Smooth muscle cell (in vitro differentiated cells): ENCODE measurements at regions not wholly inside any gene's neighbourhood (a gene's known extent, or its start where the extent isn't known, plus 50 kb on each side); places are given as distances from the start of the nearest gene placed in this dataset.

ENCODE experiments used
- DNase-seq: peaks from one replicate; lab custom pipeline; 2025; ENCODE audit not compliant: unreplicated experiment; lab: John Stamatoyannopoulos, UW
- H2AFZ ChIP-seq: fragments of 200-600 bp; sonication (generic); 2 replicates; pipeline ENCODE4 v1.6.0; 2016; ENCODE audit warnings: antibody characterized with exemption, low read depth, mild to moderate bottlenecking
- H3F3A ChIP-seq: fragments of 200-600 bp; sonication (generic); 2 replicates; pipeline ENCODE4 v1.6.0; 2017; ENCODE audit warnings: antibody characterized with exemption, low read depth
- H3K27ac ChIP-seq: fragments of 200-600 bp; sonication (generic); 2 replicates; pipeline ENCODE4 v1.5.1; 2016; ENCODE audit warnings: low read depth, mild to moderate bottlenecking
- H3K27me3 ChIP-seq: fragments of 200-600 bp; sonication (generic); 2 replicates; pipeline ENCODE4 v1.6.1; 2016; ENCODE audit warnings: low read depth, mild to moderate bottlenecking
- H3K36me3 ChIP-seq: fragments of 200-600 bp; sonication (generic); 2 replicates; pipeline ENCODE4 v1.5.1; 2016; ENCODE audit warnings: low read depth
- H3K4me1 ChIP-seq: fragments of 200-600 bp; sonication (generic); 2 replicates; pipeline ENCODE4 v1.5.1; 2016; ENCODE audit warnings: low read depth
- H3K4me2 ChIP-seq: fragments of 200-600 bp; sonication (generic); 2 replicates; pipeline ENCODE4 v1.6.0; 2016; ENCODE audit warnings: mild to moderate bottlenecking
- H3K4me3 ChIP-seq: fragments of 200-600 bp; sonication (generic); 2 replicates; pipeline ENCODE4 v1.5.1; 2016; ENCODE audit warnings: mild to moderate bottlenecking
- H3K79me2 ChIP-seq: fragments of 200-600 bp; sonication (generic); 2 replicates; pipeline ENCODE4 v1.6.0; 2016; ENCODE audit warnings: low read depth, mild to moderate bottlenecking
- H3K9ac ChIP-seq: fragments of 200-600 bp; sonication (generic); 2 replicates; pipeline ENCODE4 v1.6.0; 2016; ENCODE audit warnings: low read depth
- H3K9me3 ChIP-seq: fragments of 200-600 bp; sonication (generic); replicated peaks from 2 replicates; pipeline ENCODE4 v1.5.1; 2016; ENCODE audit warnings: low read depth
- H4K20me1 ChIP-seq: fragments of 200-600 bp; sonication (generic); 2 replicates; pipeline ENCODE4 v1.6.0; 2016; ENCODE audit warnings: low read depth
- WGBS: methylation state at CpG from one replicate; pipeline ENCODE4 v1.1.7; 2016; ENCODE audit warnings: low lambda C conversion rate; 5-methylcytosine and 5-hydroxymethylcytosine counted together
- TF ChIP-seq, protein P1 (sequence below): fragments of 200-600 bp; sonication (generic); IDR thresholded peaks from 2 replicates; pipeline ENCODE4 v1.5.1; 2017; ENCODE audit warnings: borderline replicate concordance, mild to moderate bottlenecking, antibody characterized with exemption; ENCODE audit not compliant: insufficient read depth, poor library complexity, severe bottlenecking

DNA sequence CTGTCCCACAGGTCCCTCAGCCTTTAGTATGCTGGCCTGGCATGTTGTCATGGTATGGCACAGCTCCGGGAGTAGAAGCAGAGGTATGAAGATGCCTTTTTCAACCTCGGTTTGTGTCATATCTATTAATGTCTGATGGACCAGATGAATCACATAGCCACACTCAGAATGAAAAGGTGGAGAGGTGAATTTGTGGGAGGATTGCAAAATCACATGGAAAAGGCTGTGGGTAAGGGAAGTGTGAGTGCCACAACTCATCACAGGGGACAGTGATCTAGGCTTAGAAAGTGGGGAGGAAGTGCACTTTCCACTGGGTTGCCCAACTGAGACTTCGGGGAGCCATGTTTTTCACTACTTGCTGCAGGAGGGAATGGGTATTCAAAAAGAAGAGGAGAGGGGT is 190.7 kb downstream of the WDR11 start:
- Histone ChIP-seq H3F3A (no peaks in the 10 kb centered on the region), H3K27me3 (no peaks in the 10 kb centered on the region), H4K20me1 (no peaks in the 10 kb centered on the region), H3K4me1 (no peaks in the 10 kb centered on the region), H3K4me2 (no peak overlapping the region), H3K9ac (no peak overlapping the region), H3K36me3 (no peaks in the 10 kb centered on the region), H3K79me2 (no peaks in the 10 kb centered on the region), H3K9me3 (no peaks in the 10 kb centered on the region), H3K4me3 (no peak overlapping the region), H3K27ac (no peak overlapping the region), H2AFZ (no peak overlapping the region)
- TF ChIP-seq, protein P1, sequence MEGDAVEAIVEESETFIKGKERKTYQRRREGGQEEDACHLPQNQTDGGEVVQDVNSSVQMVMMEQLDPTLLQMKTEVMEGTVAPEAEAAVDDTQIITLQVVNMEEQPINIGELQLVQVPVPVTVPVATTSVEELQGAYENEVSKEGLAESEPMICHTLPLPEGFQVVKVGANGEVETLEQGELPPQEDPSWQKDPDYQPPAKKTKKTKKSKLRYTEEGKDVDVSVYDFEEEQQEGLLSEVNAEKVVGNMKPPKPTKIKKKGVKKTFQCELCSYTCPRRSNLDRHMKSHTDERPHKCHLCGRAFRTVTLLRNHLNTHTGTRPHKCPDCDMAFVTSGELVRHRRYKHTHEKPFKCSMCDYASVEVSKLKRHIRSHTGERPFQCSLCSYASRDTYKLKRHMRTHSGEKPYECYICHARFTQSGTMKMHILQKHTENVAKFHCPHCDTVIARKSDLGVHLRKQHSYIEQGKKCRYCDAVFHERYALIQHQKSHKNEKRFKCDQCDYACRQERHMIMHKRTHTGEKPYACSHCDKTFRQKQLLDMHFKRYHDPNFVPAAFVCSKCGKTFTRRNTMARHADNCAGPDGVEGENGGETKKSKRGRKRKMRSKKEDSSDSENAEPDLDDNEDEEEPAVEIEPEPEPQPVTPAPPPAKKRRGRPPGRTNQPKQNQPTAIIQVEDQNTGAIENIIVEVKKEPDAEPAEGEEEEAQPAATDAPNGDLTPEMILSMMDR: no peak
- WGBS: 76% methylated on average over 3 of the region's 3 CpGs
- no peak for DNase-seq

DNA sequence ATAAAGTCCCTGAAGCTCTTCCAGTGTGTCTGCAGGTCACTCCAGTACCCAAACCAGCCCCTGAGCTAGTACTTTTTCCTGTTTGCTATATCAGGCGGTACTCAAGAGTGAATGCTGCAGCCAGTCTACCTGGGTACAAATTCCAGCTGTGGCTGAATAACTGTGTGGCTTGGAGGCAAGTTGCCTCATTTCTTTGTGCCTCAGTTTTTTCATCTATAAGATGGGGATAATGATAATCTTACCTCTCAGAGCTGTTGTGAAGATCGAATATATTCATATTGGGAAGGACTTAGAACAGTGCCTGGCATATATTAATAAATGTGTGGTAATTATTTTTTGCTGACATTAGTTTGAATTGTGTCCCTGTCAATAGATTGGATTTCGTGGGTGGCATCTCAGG is 191.2 kb downstream of the WDR11 start:
- WGBS: 97% methylated on average over 3 of the region's 3 CpGs
- Histone ChIP-seq H3K4me1 (no peaks in the 10 kb centered on the region), H3F3A (no peaks in the 10 kb centered on the region), H4K20me1 (no peaks in the 10 kb centered on the region), H3K36me3 (no peaks in the 10 kb centered on the region), H3K4me2 (no peak overlapping the region), H3K27me3 (no peaks in the 10 kb centered on the region), H3K9ac (no peak overlapping the region), H3K4me3 (no peak overlapping the region), H2AFZ (no peak overlapping the region), H3K27ac (no peak overlapping the region), H3K9me3 (no peaks in the 10 kb centered on the region), H3K79me2 (no peaks in the 10 kb centered on the region)
- TF ChIP-seq, protein P1: no peak
- no peak for DNase-seq

DNA sequence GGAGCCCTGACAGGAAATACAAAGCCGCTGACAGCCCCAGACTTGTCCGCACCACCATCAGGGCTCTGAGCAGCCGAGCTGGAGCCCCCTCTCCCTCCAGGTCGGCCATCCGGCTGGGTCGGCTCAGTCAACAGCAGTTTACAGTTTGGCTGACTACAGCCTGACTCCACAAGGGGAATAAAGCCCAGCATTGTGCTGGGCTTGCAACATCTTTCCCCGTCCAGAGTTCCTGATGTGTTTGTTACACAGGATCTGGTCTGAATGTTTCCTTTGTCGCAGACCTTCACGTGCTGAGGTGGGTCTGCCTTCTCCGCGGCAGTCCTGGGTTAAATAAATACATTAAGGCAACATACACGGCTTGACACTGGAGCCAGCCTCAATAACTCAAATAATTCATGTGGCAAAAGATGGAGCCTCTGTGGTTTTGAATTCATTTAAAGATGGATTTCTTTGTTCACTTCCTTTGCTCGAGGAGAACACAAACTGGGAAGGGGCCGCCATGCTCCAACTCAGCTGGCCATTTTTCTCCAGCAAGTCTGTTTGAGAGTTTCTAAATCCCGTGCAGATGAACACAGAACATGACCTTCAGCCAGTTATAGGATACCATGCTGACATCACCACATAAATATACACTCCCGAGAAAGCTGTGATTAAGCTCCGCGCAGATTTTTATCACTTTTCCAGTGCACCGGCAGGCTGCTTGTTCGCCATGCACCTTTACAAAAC is 192.1 kb downstream of the WDR11 start:
- H3K4me2 ChIP-seq: peak overlapping the region; percentile 9
- whole genome bisulfite sequencing: 55% methylated on average over 20 of the region's 20 CpGs
- TF ChIP-seq, protein P1: no peak

DNA sequence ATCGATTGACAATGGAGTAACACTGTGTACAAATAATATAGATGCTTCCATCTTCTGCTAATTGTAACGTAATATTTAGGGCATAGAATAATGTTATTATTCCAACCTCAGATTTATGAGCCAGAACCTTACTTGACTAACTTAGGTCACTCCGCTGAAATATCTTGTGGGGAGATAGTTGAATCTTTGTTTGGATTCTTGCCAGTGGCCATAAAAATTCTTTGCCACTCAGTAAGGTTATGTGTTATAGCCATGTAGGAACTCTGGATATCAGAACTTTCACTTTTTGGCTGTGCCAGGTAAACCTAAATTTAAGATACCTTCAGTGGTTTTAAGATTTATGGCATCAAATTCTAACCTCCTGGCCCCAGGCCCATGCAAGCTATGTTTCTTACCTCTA is 197.6 kb downstream of the WDR11 start:
- WGBS: 68% methylated on average over 3 of the region's 3 CpGs
- no peak for DNase-seq
- no peak overlapping the region for H3K27ac ChIP-seq
- H3K27me3 ChIP-seq: no peaks in the 10 kb centered on the region
- H3K4me2 ChIP-seq: no peak overlapping the region
- no peak overlapping the region for H3K4me3 ChIP-seq
- no peaks in the 10 kb centered on the region for H4K20me1 ChIP-seq
- TF ChIP-seq, protein P1: no peak
- H2AFZ ChIP-seq: no peak overlapping the region
- no peak overlapping the region for H3K9ac ChIP-seq
- peaks cover 6% of the 10 kb centered on the region for H3F3A ChIP-seq
- no peaks in the 10 kb centered on the region for H3K4me1 ChIP-seq
- H3K9me3 ChIP-seq: no peaks in the 10 kb centered on the region
- no peaks in the 10 kb centered on the region for H3K36me3 ChIP-seq
- H3K79me2 ChIP-seq: no peaks in the 10 kb centered on the region

More for the DNA sequence above, 192.1 kb downstream of the WDR11 start:
- Histone ChIP-seq H4K20me1 (no peaks in the 10 kb centered on the region), H3K4me1 (no peaks in the 10 kb centered on the region), H3F3A (no peaks in the 10 kb centered on the region), H3K27me3 (no peaks in the 10 kb centered on the region), H3K79me2 (no peaks in the 10 kb centered on the region), H3K4me3 (no peak overlapping the region), H2AFZ (no peak overlapping the region), H3K36me3 (no peaks in the 10 kb centered on the region), H3K9ac (no peak overlapping the region), H3K27ac (no peak overlapping the region), H3K9me3 (no peaks in the 10 kb centered on the region)
- no peak for DNase-seq
